Tibial artery (tissue), 4 donors: ENCODE measurements at regions not wholly inside any gene's neighbourhood (a gene's known extent, or its start where the extent isn't known, plus 50 kb on each side); places are given as distances from the start of the nearest gene placed in this dataset.

Source experiments
- DNase-seq, 2 donors: peaks; one replicate each; pipeline ENCODE4 v3.0.0-alpha.2; 2019
- H3K27ac ChIP-seq, 2 donors: fragments of 200-600 bp; sonication (generic) in 1 of 2; 1 replicate in 1 of 2; 2 replicates in 1 of 2; pipeline ENCODE4 v1.5.1; 2018 to 2019; ENCODE audit warnings: mild to moderate bottlenecking in 1 of 2
- H3K27me3 ChIP-seq, 2 donors: fragments of 200-600 bp; sonication (generic) in 1 of 2; one replicate each; pipeline versions ENCODE4 v1.5.1 to v1.6.0; 2016 to 2019
- H3K36me3 ChIP-seq, 3 donors: fragments of 200-600 bp; sonication (generic) in 2 of 3; one replicate each; pipeline ENCODE4 v1.5.1; 2016 to 2019; ENCODE audit warnings: mild to moderate bottlenecking in 2 of 3
- H3K4me1 ChIP-seq, 4 donors: fragments of 200-600 bp; sonication (generic) in 2 of 4; 1 replicate in 3 of 4; 2 replicates in 1 of 4; pipeline ENCODE4 v1.5.1; 2016 to 2019
- H3K4me3 ChIP-seq, 2 donors: fragments of 200-600 bp; sonication (generic) in 1 of 2; 1 replicate in 1 of 2; 2 replicates in 1 of 2; pipeline ENCODE4 v1.5.1; 2018 to 2019; ENCODE audit warnings: mild to moderate bottlenecking in 2 of 2
- H3K9me3 ChIP-seq, 3 donors: fragments of 200-600 bp; sonication (generic) in 1 of 3; one replicate each; pipeline ENCODE4 v1.5.1; 2016 to 2019
- intact Hi-C: fragments of 100-400 bp; cut with DNase I; formaldehyde crosslinking; loops from one replicate; pipeline ENCODE4 v1.15.0; 2023; ENCODE audit warnings: low total_unique reads
- TF ChIP-seq, protein P1 (sequence below), 2 experiments: fragments of 200-600 bp in 1 of 2; fragments of 450-650 bp in 1 of 2; IDR thresholded peaks; one replicate each; pipeline ENCODE4 v1.5.1; 2017 to 2019; ENCODE audit warnings: antibody characterized with exemption in 2 of 2, mild to moderate bottlenecking in 1 of 2, moderate library complexity in 1 of 2

DNA sequence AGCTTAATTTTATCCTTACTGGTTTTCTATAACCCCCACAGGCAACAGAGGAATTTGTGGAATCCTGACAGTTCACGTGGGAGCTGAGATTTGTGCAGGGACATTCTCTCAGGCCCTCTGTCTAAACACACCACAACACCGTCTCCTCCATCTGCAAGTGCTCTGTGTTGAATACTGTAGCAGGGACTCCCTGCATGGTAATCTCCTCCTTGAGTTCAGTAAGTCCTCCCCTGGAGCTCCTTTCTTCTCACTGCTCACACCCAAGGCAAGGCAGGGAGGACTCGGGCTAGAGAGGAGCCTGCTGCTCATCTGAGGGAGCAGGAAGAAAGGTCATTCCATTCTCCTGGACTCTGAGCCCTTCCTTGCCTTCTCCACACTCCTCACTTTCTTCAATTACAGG, 348.2 kb downstream of the KCTD12 start:
- Histone ChIP-seq H3K4me1 (no peaks in the 10 kb centered on the region), H3K27ac (no peak overlapping the region), H3K36me3 (no peaks in the 10 kb centered on the region), H3K4me3 (no peak overlapping the region), H3K27me3 (no peaks in the 10 kb centered on the region), H3K9me3 (no peaks in the 10 kb centered on the region)
- no peak for DNase-seq
- TF ChIP-seq, protein P1, sequence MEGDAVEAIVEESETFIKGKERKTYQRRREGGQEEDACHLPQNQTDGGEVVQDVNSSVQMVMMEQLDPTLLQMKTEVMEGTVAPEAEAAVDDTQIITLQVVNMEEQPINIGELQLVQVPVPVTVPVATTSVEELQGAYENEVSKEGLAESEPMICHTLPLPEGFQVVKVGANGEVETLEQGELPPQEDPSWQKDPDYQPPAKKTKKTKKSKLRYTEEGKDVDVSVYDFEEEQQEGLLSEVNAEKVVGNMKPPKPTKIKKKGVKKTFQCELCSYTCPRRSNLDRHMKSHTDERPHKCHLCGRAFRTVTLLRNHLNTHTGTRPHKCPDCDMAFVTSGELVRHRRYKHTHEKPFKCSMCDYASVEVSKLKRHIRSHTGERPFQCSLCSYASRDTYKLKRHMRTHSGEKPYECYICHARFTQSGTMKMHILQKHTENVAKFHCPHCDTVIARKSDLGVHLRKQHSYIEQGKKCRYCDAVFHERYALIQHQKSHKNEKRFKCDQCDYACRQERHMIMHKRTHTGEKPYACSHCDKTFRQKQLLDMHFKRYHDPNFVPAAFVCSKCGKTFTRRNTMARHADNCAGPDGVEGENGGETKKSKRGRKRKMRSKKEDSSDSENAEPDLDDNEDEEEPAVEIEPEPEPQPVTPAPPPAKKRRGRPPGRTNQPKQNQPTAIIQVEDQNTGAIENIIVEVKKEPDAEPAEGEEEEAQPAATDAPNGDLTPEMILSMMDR (IDR thresholded peaks at IDR 0.05): no peak
- intact Hi-C loops: no loop called here

DNA sequence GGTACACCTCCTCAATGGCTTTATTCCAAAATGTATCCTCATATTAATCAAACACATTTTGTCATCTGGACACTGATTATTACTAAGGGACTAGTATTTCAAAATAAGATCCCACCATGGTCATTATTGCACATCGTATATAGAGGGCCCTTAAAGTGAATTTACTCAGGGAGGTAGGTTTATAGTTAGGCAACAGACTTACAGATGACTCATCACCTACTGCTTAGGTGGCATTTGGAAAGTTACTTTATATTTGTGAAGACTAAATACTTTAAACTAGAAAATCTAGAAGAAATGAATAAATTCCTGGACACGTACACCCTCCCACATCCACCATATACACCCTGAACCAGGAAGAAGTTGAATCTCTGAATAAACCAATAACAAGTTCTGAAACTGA, 353.0 kb downstream of the KCTD12 start:
- intact Hi-C loops: no loop called here
- Histone ChIP-seq H3K9me3 (no peaks in the 10 kb centered on the region), H3K36me3 (no peaks in the 10 kb centered on the region), H3K27ac (no peak overlapping the region), H3K4me3 (no peak overlapping the region), H3K4me1 (no peaks in the 10 kb centered on the region), H3K27me3 (no peaks in the 10 kb centered on the region)
- TF ChIP-seq, protein P1 (IDR thresholded peaks at IDR 0.05): no peak
- DNase-seq: no peak

DNA sequence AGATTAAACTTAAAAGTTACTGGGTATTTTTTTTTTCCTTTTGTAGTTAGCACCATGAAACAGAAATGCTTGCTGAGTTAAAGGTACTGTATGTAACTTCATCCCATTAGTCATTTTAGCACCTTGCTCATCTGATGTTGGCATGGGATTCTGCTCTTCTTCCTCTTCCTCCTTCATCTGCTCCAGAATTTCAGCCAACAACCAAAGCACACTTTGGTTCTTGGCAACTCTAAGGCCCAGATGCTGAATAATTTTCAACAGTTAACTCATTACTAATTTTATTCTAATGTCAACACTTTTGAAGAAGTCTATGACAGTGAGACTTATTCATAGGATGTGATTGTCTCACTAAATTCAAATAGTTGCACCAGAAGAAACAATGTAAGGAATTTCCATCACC, 359.2 kb downstream of the KCTD12 start:
- Histone ChIP-seq H3K27me3 (no peaks in the 10 kb centered on the region), H3K4me1 (no peaks in the 10 kb centered on the region), H3K36me3 (no peaks in the 10 kb centered on the region), H3K9me3 (no peaks in the 10 kb centered on the region), H3K4me3 (no peak overlapping the region), H3K27ac (no peak overlapping the region)
- TF ChIP-seq, protein P1 (IDR thresholded peaks at IDR 0.05): no peak
- no peak for DNase-seq
- intact Hi-C loops: no loop called here

DNA sequence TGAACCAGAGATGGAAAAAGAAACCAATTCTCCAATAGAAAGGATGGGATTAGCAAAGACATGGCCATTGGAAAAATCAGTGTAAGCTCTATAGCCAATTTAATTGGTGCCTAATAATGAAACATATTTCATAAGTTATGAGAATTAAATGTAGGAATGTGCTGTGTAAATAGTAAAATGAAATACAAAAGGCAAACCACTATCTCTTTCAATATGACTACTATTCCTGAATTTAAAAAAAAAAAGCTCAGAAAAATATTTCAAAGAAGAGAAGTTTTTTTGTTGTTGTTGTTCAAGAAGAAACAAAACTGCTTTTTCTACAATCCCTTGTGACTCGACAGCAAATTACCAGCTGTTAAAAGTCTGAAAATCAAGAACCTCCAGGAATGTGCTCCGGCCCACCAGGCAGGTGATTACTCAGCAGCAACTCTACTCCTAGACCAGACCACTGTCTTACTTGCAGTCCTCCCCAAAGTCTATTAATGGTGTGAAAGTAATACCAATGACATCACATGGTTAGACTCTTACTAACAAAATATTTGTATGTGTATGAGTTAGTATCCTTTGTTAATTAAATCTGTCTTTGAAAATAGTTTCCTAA, 362.4 kb downstream of the KCTD12 start:
- no peak overlapping the region for H3K27ac ChIP-seq

DNA sequence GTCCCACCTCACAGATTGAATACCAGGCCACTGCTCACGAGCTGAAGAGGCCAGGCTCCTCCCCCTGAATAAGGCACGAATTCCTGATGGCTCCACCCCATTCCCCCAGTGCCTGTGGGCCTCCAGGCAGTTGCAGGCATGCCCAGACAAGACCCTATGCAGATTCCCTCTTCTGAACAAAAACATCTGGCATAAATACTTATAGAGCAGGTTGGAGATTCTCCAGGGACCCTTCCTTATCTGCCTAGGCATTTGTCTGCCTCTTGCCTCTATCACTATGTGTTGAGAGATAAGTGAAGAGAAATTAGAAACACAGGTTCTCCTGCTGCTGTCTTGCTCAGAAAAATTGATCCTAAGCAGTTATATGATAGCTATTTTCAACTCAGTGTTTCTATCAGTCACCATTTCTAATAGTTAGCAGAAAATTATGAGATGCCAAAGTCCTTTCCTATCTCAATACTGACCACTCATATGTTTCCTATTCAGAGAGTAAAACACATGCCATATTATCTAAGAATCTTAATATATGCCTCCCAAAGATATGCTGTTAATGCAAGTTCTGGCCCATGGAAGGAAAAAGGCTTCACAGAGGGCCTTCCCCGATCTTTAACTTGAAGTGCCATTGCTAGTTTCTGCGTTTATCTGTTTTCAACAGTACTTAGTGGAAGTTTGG, 364.0 kb downstream of the KCTD12 start:
- intact Hi-C loops: no loop called here
- TF ChIP-seq, protein P1 (IDR thresholded peaks at IDR 0.05): no peak
- no peak overlapping the region for H3K27ac ChIP-seq
- no peaks in the 10 kb centered on the region for H3K9me3 ChIP-seq
- H3K4me3 ChIP-seq: no peak overlapping the region
- H3K36me3 ChIP-seq: no peaks in the 10 kb centered on the region
- no peaks in the 10 kb centered on the region for H3K27me3 ChIP-seq
- peaks cover 0 to 6% (median 0%) of the 10 kb centered on the region in 4 donors for H3K4me1 ChIP-seq
- DNase-seq: no peak

More for the DNA sequence above, 362.4 kb downstream of the KCTD12 start:
- no peak overlapping the region for H3K4me3 ChIP-seq
- H3K27me3 ChIP-seq: no peaks in the 10 kb centered on the region
- no peaks in the 10 kb centered on the region for H3K4me1 ChIP-seq
- no peaks in the 10 kb centered on the region for H3K9me3 ChIP-seq
- intact Hi-C loops: no loop called here
- TF ChIP-seq, protein P1 (IDR thresholded peaks at IDR 0.05): no peak
- no peaks in the 10 kb centered on the region for H3K36me3 ChIP-seq
- DNase-seq: no peak
